Smooth muscle cell (in vitro differentiated cells): ENCODE measurements at regions not wholly inside any gene's neighbourhood (a gene's known extent, or its start where the extent isn't known, plus 50 kb on each side); places are given as distances from the start of the nearest gene placed in this dataset.

Experiments
- DNase-seq: peaks from one replicate; lab custom pipeline; 2025; ENCODE audit not compliant: unreplicated experiment; lab: John Stamatoyannopoulos, UW
- H2AFZ ChIP-seq: fragments of 200-600 bp; sonication (generic); 2 replicates; pipeline ENCODE4 v1.6.0; 2016; ENCODE audit warnings: antibody characterized with exemption, low read depth, mild to moderate bottlenecking
- H3F3A ChIP-seq: fragments of 200-600 bp; sonication (generic); 2 replicates; pipeline ENCODE4 v1.6.0; 2017; ENCODE audit warnings: antibody characterized with exemption, low read depth
- H3K27ac ChIP-seq: fragments of 200-600 bp; sonication (generic); 2 replicates; pipeline ENCODE4 v1.5.1; 2016; ENCODE audit warnings: low read depth, mild to moderate bottlenecking
- H3K27me3 ChIP-seq: fragments of 200-600 bp; sonication (generic); 2 replicates; pipeline ENCODE4 v1.6.1; 2016; ENCODE audit warnings: low read depth, mild to moderate bottlenecking
- H3K36me3 ChIP-seq: fragments of 200-600 bp; sonication (generic); 2 replicates; pipeline ENCODE4 v1.5.1; 2016; ENCODE audit warnings: low read depth
- H3K4me1 ChIP-seq: fragments of 200-600 bp; sonication (generic); 2 replicates; pipeline ENCODE4 v1.5.1; 2016; ENCODE audit warnings: low read depth
- H3K4me2 ChIP-seq: fragments of 200-600 bp; sonication (generic); 2 replicates; pipeline ENCODE4 v1.6.0; 2016; ENCODE audit warnings: mild to moderate bottlenecking
- H3K4me3 ChIP-seq: fragments of 200-600 bp; sonication (generic); 2 replicates; pipeline ENCODE4 v1.5.1; 2016; ENCODE audit warnings: mild to moderate bottlenecking
- H3K79me2 ChIP-seq: fragments of 200-600 bp; sonication (generic); 2 replicates; pipeline ENCODE4 v1.6.0; 2016; ENCODE audit warnings: low read depth, mild to moderate bottlenecking
- H3K9ac ChIP-seq: fragments of 200-600 bp; sonication (generic); 2 replicates; pipeline ENCODE4 v1.6.0; 2016; ENCODE audit warnings: low read depth
- H3K9me3 ChIP-seq: fragments of 200-600 bp; sonication (generic); replicated peaks from 2 replicates; pipeline ENCODE4 v1.5.1; 2016; ENCODE audit warnings: low read depth
- H4K20me1 ChIP-seq: fragments of 200-600 bp; sonication (generic); 2 replicates; pipeline ENCODE4 v1.6.0; 2016; ENCODE audit warnings: low read depth
- WGBS: methylation state at CpG from one replicate; pipeline ENCODE4 v1.1.7; 2016; ENCODE audit warnings: low lambda C conversion rate; 5-methylcytosine and 5-hydroxymethylcytosine counted together
- TF ChIP-seq, protein P1 (sequence below): fragments of 200-600 bp; sonication (generic); IDR thresholded peaks from 2 replicates; pipeline ENCODE4 v1.5.1; 2017; ENCODE audit warnings: borderline replicate concordance, mild to moderate bottlenecking, antibody characterized with exemption; ENCODE audit not compliant: insufficient read depth, poor library complexity, severe bottlenecking

DNA sequence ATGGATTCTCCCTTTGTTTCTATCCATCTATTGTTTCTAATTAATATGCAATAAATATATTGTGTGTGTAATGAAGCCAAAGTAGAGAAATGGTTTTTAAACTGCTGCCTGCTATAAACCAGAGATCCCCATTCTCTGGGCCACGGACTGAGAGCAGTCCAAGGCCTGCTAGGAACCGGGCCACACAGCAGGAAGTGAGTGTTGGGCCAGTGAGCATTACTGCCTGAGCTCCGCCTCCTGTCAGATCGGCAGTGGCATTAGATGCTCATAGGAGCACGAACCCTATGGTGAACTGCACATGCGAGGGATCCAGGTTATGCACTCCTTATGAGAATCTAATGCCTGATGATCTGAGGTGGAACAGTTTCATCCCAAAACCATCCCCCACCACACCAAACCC is 85.2 kb upstream of the POMGNT2 start:
- WGBS, result 93% methylated on average over 6 of the region's 6 CpGs
- no peaks in the 10 kb centered on the region for H4K20me1 ChIP-seq
- no peaks in the 10 kb centered on the region for H3K4me1 ChIP-seq
- H3K79me2 ChIP-seq, result no peaks in the 10 kb centered on the region
- H3F3A ChIP-seq, result no peaks in the 10 kb centered on the region
- no peak overlapping the region for H3K4me2 ChIP-seq
- TF ChIP-seq, protein P1, sequence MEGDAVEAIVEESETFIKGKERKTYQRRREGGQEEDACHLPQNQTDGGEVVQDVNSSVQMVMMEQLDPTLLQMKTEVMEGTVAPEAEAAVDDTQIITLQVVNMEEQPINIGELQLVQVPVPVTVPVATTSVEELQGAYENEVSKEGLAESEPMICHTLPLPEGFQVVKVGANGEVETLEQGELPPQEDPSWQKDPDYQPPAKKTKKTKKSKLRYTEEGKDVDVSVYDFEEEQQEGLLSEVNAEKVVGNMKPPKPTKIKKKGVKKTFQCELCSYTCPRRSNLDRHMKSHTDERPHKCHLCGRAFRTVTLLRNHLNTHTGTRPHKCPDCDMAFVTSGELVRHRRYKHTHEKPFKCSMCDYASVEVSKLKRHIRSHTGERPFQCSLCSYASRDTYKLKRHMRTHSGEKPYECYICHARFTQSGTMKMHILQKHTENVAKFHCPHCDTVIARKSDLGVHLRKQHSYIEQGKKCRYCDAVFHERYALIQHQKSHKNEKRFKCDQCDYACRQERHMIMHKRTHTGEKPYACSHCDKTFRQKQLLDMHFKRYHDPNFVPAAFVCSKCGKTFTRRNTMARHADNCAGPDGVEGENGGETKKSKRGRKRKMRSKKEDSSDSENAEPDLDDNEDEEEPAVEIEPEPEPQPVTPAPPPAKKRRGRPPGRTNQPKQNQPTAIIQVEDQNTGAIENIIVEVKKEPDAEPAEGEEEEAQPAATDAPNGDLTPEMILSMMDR, result no peak
- H3K27me3 ChIP-seq, result peaks cover 44% of the 10 kb centered on the region
- no peaks in the 10 kb centered on the region for H3K36me3 ChIP-seq
- no peak overlapping the region for H3K27ac ChIP-seq
- DNase-seq, result no peak
- H2AFZ ChIP-seq, result no peak overlapping the region
- H3K9me3 ChIP-seq, result no peaks in the 10 kb centered on the region
- H3K4me3 ChIP-seq, result no peak overlapping the region
- no peak overlapping the region for H3K9ac ChIP-seq

DNA sequence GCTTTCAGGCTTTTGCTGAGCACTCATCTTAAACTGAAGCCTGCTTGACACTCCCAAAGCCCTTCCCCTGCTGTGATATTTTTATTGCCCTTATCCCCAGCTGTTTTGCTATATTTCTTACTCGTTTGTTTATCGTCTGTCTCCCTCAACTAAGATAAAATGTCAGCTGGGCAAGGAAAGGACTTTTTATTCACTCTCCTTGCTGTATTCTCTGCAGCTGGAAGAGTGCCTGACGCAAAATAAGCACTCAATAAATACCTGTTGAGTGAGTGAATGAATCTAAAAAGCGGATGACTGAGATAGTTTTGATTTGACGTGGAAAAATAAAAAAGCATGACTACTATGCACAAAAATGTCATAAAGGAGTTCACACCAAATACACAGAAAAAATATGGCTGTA is 84.8 kb upstream of the POMGNT2 start:
- no peak for DNase-seq
- peak overlapping the region; percentile 19 for H2AFZ ChIP-seq
- no peak overlapping the region for H3K27ac ChIP-seq
- no peak overlapping the region for H3K9ac ChIP-seq
- no peaks in the 10 kb centered on the region for H3F3A ChIP-seq
- no peaks in the 10 kb centered on the region for H3K79me2 ChIP-seq
- H4K20me1 ChIP-seq, result no peaks in the 10 kb centered on the region
- WGBS, result 23% methylated on average over 5 of the region's 5 CpGs
- H3K36me3 ChIP-seq, result no peaks in the 10 kb centered on the region
- TF ChIP-seq, protein P1, result no peak
- H3K4me2 ChIP-seq, result no peak overlapping the region
- H3K27me3 ChIP-seq, result peaks cover 40% of the 10 kb centered on the region
- H3K4me1 ChIP-seq, result no peaks in the 10 kb centered on the region
- H3K4me3 ChIP-seq, result no peak overlapping the region
- H3K9me3 ChIP-seq, result no peaks in the 10 kb centered on the region

DNA sequence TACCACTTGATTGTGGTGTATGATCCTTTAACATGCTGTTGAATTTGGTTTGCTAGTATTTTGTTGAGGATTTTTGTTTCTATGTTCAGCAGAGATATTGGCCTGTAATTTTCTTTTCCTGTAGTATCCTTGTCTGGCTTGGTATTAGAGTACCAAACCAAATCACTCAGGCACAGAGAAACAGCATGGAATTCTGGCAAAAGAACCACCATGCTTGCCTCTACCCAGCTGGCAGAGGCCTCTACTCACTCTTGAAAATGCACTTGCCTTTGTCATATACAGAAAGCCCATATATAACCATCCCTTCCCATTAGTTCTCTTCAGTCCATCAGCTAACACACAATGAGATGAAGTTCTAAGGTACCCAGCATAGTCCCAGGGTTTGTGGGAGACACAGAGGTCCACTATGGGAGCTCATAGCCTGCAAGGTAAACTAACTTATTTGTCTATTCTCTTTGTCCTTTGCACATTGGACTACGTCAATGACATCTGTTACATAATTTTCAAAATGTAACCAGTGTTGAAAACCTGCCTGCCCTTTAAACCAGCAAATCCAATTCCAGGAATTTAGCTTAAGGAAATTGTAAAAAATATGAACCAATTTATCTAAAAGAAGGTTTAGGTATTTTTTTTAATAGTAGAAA is 82.1 kb upstream of the POMGNT2 start:
- TF ChIP-seq, protein P1, result no peak
- H3K4me1 ChIP-seq, result no peaks in the 10 kb centered on the region
- no peak overlapping the region for H3K4me2 ChIP-seq
- H3K9ac ChIP-seq, result no peak overlapping the region
- no peak overlapping the region for H2AFZ ChIP-seq
- H3K9me3 ChIP-seq, result no peaks in the 10 kb centered on the region
- H3K4me3 ChIP-seq, result no peak overlapping the region
- no peaks in the 10 kb centered on the region for H3F3A ChIP-seq
- no peaks in the 10 kb centered on the region for H4K20me1 ChIP-seq
- WGBS, result 94% methylated on average over 1 of the region's 1 CpG
- H3K27me3 ChIP-seq, result peaks cover 24% of the 10 kb centered on the region
- H3K79me2 ChIP-seq, result no peaks in the 10 kb centered on the region
- H3K27ac ChIP-seq, result no peak overlapping the region
- H3K36me3 ChIP-seq, result no peaks in the 10 kb centered on the region
- no peak for DNase-seq

DNA sequence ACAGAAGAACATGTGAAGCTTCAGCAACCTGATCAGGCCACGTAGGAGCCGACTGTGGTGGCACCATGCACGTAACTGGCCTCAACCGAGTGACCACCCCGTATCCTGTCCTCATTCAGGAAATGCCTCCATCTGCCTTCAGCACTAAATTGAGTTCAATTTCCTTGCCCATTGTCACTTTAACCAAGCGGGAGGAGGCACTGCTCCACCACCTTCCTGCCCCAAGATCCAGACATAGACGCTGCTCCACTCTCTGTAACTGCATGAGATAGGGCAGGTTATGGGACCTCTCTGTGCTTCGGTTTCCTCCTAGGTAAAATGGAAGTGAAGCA is 80.1 kb upstream of the POMGNT2 start:
- 92% methylated on average over 8 of the region's 8 CpGs for WGBS
- no peak overlapping the region for H3K4me3 ChIP-seq

More for the DNA sequence above, 80.1 kb upstream of the POMGNT2 start:
- Histone ChIP-seq H3K4me2 (no peak overlapping the region), H3K36me3 (no peaks in the 10 kb centered on the region), H4K20me1 (no peaks in the 10 kb centered on the region), H3K9me3 (no peaks in the 10 kb centered on the region), H3F3A (no peaks in the 10 kb centered on the region), H3K27ac (no peak overlapping the region), H3K79me2 (no peaks in the 10 kb centered on the region), H3K9ac (no peak overlapping the region), H3K4me1 (no peaks in the 10 kb centered on the region), H2AFZ (no peak overlapping the region), H3K27me3 (peaks cover 24% of the 10 kb centered on the region)
- no peak for DNase-seq
- TF ChIP-seq, protein P1, result no peak
